ENCODE measurements at regions not wholly inside any gene's neighbourhood (a gene's known extent, or its start where the extent isn't known, plus 50 kb on each side); places are given as distances from the start of the nearest gene placed in this dataset.

DNA sequence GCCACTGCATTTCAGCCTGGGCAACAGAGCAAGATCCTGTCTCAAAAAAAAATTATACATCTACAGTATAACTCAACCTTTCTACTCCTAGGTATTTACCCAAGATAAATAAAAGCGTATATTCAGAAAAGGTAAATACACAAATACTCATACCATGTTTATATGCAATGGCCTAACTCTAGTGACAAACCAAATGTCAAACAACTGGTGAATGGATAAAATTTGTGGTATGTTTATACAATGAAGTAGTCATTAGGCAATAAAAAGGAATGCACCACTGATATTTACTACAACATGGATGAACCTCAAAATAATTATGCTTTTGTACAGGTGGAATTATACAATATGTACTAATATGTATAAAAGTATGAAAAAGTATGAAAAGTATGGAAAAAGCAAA is 174.2 kb upstream of the GORAB start:
- no peak for TF ChIP-seq CTCF (IDR thresholded peaks at IDR 0.05)
- TF ChIP-seq POLR2A (IDR thresholded peaks at IDR 0.05): no peak

All from lower leg skin (tissue), 3 donors.